Pons (tissue), 1 donor: ENCODE measurements at regions not wholly inside any gene's neighbourhood (a gene's known extent, or its start where the extent isn't known, plus 50 kb on each side); places are given as distances from the start of the nearest gene placed in this dataset.

Experiments used
- DNase-seq: peaks from one replicate; pipeline ENCODE4 v3.0.0-alpha.2; 2016; ENCODE audit warnings: low spot score

GRCh38 chr12:85681333-85681732 lies 154.9 kb downstream of the RASSF9 start:
- no peak for DNase-seq

- DNase-seq = no peak
These were observed 153.2 kb downstream of the RASSF9 start for GRCh38 chr12:85683051-85683450.

GRCh38 chr12:85688837-85689236 lies 147.4 kb downstream of the RASSF9 start:
- no peak for DNase-seq

GRCh38 chr12:85690146-85690545 lies 146.1 kb downstream of the RASSF9 start:
- DNase-seq = no peak

GRCh38 chr12:85693093-85693665 lies 143.0 kb downstream of the RASSF9 start:
- DNase-seq = no peak

GRCh38 chr12:85695097-85695715 lies 141.0 kb downstream of the RASSF9 start:
- DNase-seq = no peak

GRCh38 chr12:85697003-85697402 lies 139.2 kb downstream of the RASSF9 start:
- no peak for DNase-seq

GRCh38 chr12:85698937-85699336 lies 137.3 kb downstream of the RASSF9 start:
- no peak for DNase-seq

- no peak for DNase-seq
These were observed 127.4 kb downstream of the RASSF9 start for GRCh38 chr12:85708775-85709174.

- no peak for DNase-seq
These were observed 124.3 kb downstream of the RASSF9 start for GRCh38 chr12:85711735-85712390.

GRCh38 chr12:85713373-85713772 lies 122.8 kb downstream of the RASSF9 start:
- DNase-seq = no peak

GRCh38 chr12:85714425-85714824 lies 121.8 kb downstream of the RASSF9 start:
- no peak for DNase-seq

- no peak for DNase-seq
These were observed 115.7 kb downstream of the RASSF9 start for GRCh38 chr12:85720308-85721033.

- no peak for DNase-seq
These were observed 110.2 kb downstream of the RASSF9 start for GRCh38 chr12:85725991-85726390.

GRCh38 chr12:85733221-85733840 lies 102.9 kb downstream of the RASSF9 start:
- DNase-seq = no peak

GRCh38 chr12:85733984-85734383 lies 102.2 kb downstream of the RASSF9 start:
- no peak for DNase-seq

- DNase-seq = no peak
These were observed 96.0 kb downstream of the RASSF9 start for GRCh38 chr12:85740186-85740585.

GRCh38 chr12:85741046-85741445 lies 95.2 kb downstream of the RASSF9 start:
- DNase-seq = no peak

GRCh38 chr12:85747941-85748495 lies 88.2 kb downstream of the RASSF9 start:
- no peak for DNase-seq
